ENCODE measurements at regions not wholly inside any gene's neighbourhood (a gene's known extent, or its start where the extent isn't known, plus 50 kb on each side); places are given as distances from the start of the nearest gene placed in this dataset.
A peak's percentile ranks its signal among the peaks of the same experiment; 100 is the strongest.

DNA sequence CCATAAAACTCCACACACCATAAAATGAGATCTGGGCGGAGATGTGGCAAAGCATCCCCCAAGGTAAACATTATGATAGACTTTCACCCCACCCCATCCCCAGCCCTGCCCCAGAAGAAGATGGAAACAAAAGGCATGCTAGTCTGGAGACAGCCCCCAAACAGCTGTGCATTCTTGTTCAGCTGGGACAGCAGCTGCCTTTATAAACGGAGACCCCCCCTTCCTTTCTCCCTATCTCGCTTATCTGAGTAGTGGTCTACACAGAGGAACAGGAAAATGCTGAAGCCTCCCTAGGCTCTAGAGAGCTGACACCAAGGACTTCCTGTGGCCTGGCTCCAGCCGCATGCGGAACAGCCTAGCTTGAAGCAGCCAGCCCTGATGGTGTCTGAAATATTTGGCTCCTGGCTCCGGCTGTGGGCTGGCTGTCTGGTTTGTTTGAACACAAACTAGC is 190.3 kb upstream of the ANKFN1 start:
- H3K9me3 ChIP-seq: no peaks in the 10 kb centered on the region
- no peak overlapping the region for H3K4me3 ChIP-seq
- no peaks in the 10 kb centered on the region for H3K4me1 ChIP-seq
- intact Hi-C loops (cut with DNase I): no loop called here
- no peaks in the 10 kb centered on the region for H3K27me3 ChIP-seq (ENCODE audit: low read depth)
- no peak for ATAC-seq
- TF ChIP-seq, protein P1, sequence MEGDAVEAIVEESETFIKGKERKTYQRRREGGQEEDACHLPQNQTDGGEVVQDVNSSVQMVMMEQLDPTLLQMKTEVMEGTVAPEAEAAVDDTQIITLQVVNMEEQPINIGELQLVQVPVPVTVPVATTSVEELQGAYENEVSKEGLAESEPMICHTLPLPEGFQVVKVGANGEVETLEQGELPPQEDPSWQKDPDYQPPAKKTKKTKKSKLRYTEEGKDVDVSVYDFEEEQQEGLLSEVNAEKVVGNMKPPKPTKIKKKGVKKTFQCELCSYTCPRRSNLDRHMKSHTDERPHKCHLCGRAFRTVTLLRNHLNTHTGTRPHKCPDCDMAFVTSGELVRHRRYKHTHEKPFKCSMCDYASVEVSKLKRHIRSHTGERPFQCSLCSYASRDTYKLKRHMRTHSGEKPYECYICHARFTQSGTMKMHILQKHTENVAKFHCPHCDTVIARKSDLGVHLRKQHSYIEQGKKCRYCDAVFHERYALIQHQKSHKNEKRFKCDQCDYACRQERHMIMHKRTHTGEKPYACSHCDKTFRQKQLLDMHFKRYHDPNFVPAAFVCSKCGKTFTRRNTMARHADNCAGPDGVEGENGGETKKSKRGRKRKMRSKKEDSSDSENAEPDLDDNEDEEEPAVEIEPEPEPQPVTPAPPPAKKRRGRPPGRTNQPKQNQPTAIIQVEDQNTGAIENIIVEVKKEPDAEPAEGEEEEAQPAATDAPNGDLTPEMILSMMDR (IDR thresholded peaks at IDR 0.05): no peak
- no peaks in the 10 kb centered on the region for H3K36me3 ChIP-seq
- peak; percentile 45 for DNase-seq
- no peak overlapping the region for H3K27ac ChIP-seq

DNA sequence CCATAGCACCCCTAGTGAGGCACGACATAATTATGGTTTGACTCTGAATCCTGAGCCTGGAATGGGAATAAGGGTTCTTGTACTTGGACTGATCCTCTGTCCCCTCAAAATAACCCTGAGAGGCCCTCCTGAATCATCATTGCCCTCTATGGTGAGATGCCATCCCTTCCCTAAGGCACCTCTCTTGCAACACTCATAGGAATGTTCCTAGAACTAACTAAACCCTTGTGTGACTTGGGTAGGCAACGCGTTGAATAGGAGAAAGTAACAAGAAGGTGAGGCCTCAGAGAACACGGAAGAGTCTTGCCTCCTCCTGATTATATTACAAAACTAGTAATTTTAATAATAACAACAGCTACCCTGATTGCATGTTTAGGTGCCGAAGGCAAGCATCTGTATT is 189.1 kb upstream of the ANKFN1 start:
- H3K27me3 ChIP-seq (ENCODE audit: low read depth): no peaks in the 10 kb centered on the region
- H3K4me1 ChIP-seq: no peaks in the 10 kb centered on the region
- intact Hi-C loops (cut with DNase I): no loop called here
- no peak overlapping the region for H3K27ac ChIP-seq
- H3K4me3 ChIP-seq: no peak overlapping the region
- H3K36me3 ChIP-seq: no peaks in the 10 kb centered on the region
- DNase-seq (no peak), ATAC-seq (no peak)
- TF ChIP-seq, protein P1 (IDR thresholded peaks at IDR 0.05): no peak
- no peaks in the 10 kb centered on the region for H3K9me3 ChIP-seq

DNA sequence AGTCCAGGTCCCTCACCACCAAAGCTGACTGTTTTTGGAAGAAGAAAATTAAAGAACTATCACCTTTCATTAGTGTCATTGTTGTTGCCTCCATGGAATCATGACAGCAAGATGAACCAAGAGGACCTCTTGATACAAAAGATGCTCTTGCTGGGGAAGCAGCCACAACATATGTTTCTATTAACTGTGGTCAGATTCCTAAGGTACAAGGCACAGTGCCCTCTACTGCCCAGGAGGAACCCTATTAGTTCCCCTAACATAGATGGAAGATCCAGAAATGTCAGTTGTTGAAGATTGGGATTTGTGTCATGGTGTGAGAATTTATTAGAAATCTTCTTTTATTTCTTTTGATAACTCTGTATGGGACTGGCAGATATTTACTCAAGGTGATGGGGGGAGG is 188.2 kb upstream of the ANKFN1 start:
- Histone ChIP-seq H3K27ac (no peak overlapping the region), H3K36me3 (no peaks in the 10 kb centered on the region), H3K4me3 (no peak overlapping the region), H3K4me1 (no peaks in the 10 kb centered on the region), H3K27me3 (ENCODE audit: low read depth) (no peaks in the 10 kb centered on the region), H3K9me3 (no peaks in the 10 kb centered on the region)
- no peak for ATAC-seq
- no peak for DNase-seq
- TF ChIP-seq, protein P1 (IDR thresholded peaks at IDR 0.05): no peak
- intact Hi-C loops (cut with DNase I): no loop called here

DNA sequence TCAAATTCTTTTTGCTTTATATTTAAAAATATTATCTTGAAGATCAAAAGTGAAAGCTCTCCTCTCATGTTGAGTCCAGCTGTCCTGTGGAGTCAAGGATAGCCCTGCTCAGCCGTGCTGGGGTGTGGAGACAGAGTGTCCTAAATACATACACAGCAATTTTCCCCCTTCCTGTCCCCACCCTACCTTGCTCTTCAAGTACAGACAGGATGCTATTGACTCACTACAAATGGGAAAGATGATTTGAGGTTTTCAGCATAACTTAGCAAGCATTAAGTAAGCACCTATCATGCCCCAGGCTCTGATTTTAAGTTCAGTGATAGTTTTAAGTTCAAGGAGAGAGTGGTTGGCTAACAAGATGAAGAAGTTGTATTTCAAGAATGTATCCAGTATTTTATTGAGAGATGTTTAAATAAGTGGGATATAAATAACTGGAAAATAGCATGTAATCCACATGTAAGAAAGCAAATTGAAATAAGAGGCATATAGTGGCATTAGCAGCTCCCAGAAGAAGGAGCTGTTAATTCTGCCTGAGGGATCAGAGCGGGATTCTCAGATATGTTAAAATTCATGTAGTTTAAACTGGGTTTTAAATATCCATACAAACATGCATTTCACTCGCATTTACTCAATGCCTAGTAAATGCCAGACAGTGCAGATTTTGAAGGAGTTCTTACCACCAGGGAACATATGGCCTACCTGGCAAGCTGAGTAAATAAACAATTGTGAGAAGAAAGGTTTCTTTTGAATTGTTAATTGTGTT is 183.5 kb upstream of the ANKFN1 start:
- no peaks in the 10 kb centered on the region for H3K9me3 ChIP-seq
- no peak overlapping the region for H3K4me3 ChIP-seq
- intact Hi-C loops (cut with DNase I): no loop called here
- no peaks in the 10 kb centered on the region for H3K27me3 ChIP-seq (ENCODE audit: low read depth)
- DNase-seq (no peak), ATAC-seq (no peak)
- H3K36me3 ChIP-seq: no peaks in the 10 kb centered on the region
- no peak overlapping the region for H3K27ac ChIP-seq
- TF ChIP-seq, protein P1 (IDR thresholded peaks at IDR 0.05): no peak
- H3K4me1 ChIP-seq: no peaks in the 10 kb centered on the region

DNA sequence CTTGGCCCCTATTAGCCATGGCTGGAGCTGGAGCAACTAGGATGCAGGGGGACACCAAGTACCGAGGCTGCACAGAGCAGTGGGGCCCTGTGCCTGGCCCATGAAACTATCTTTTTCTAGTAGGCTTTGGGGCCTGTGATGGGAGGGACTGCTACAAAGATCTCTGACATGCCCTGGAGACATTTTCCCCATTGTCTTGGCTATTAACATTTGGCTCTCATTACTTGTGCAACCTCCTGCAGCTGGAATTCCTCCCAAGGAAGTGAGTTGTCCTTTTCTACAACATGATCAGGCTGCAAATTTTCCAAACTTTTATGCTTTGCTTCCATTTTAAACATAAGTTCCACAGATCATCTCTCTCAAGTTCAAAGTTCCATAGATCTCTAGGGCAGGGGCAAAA is 174.7 kb upstream of the ANKFN1 start:
- H3K9me3 ChIP-seq: no peaks in the 10 kb centered on the region
- no peaks in the 10 kb centered on the region for H3K27me3 ChIP-seq (ENCODE audit: low read depth)
- TF ChIP-seq, protein P1 (IDR thresholded peaks at IDR 0.05): no peak
- no peaks in the 10 kb centered on the region for H3K36me3 ChIP-seq
- H3K27ac ChIP-seq: no peak overlapping the region
- ATAC-seq: no peak
- no peak for DNase-seq
- no peak overlapping the region for H3K4me3 ChIP-seq
- no peaks in the 10 kb centered on the region for H3K4me1 ChIP-seq
- intact Hi-C loops (cut with DNase I): no loop called here

Data from lower lobe of right lung (tissue), 2 donors.